H1 (cell line): ENCODE measurements at regions not wholly inside any gene's neighbourhood (a gene's known extent, or its start where the extent isn't known, plus 50 kb on each side); places are given as distances from the start of the nearest gene placed in this dataset.

Experiments used
- CTCF ChIA-PET: fragments of 300-600 bp; sonication (Branson Sonifier 250); formaldehyde crosslinking; loops from one replicate; lab custom pipeline; 2021; ENCODE audit not compliant: partially characterized antibody; lab: Charles Lee
- POLR2A ChIA-PET: fragments of 300-600 bp; sonication (Branson Sonifier 250); formaldehyde crosslinking; loops from one replicate; lab custom pipeline; 2021; ENCODE audit warnings: inconsistent platforms; ENCODE audit not compliant: partially characterized antibody; lab: Charles Lee
- DNase-seq, 2 experiments: peaks; one replicate each; pipeline versions ENCODE4 v3.0.0 to v3.0.0-alpha.2; 2010 to 2022; ENCODE audit warnings: low spot score in 2 of 2, low read depth in 1 of 2, mixed read lengths in 1 of 2
- FAIRE-seq: peaks from 2 replicates; lab custom pipeline; 2011; peaks lifted over from hg19 to GRCh38; lab: Jason Lieb, UNC
- H2AFZ ChIP-seq: 2 replicates; pipeline ENCODE4 v1.8.1; 2012; ENCODE audit warnings: low read length, inconsistent platforms
- H2AK5ac ChIP-seq: 2 replicates; pipeline ENCODE4 v1.6.1; 2013; ENCODE audit warnings: low read depth, low read length
- H2BK120ac ChIP-seq: replicated peaks from 2 replicates; pipeline ENCODE3; 2013; ENCODE audit warnings: low read depth, low read length, inconsistent platforms
- H2BK12ac ChIP-seq: 2 replicates; pipeline ENCODE4 v1.6.1; 2013; ENCODE audit warnings: low read depth, low read length
- H2BK15ac ChIP-seq: 2 replicates; pipeline ENCODE4 v1.6.1; 2013; ENCODE audit warnings: low read length
- H2BK20ac ChIP-seq: 2 replicates; pipeline ENCODE4 v1.6.1; 2013; ENCODE audit warnings: low read length
- H2BK5ac ChIP-seq: 2 replicates; pipeline ENCODE4 v1.6.1; 2013; ENCODE audit warnings: low read depth, low read length
- H3K14ac ChIP-seq: 2 replicates; pipeline ENCODE4 v1.6.1; 2013; ENCODE audit warnings: inconsistent platforms; ENCODE audit not compliant: insufficient read length
- H3K18ac ChIP-seq: 2 replicates; pipeline ENCODE4 v1.6.1; 2013; ENCODE audit warnings: low read length; ENCODE audit errors: extremely low read depth
- H3K23ac ChIP-seq: 2 replicates; pipeline ENCODE4 v1.6.1; 2013; ENCODE audit warnings: inconsistent platforms; ENCODE audit not compliant: insufficient read length
- H3K23me2 ChIP-seq: 2 replicates; pipeline ENCODE4 v1.6.1; 2013; ENCODE audit warnings: low read depth, low read length
- H3K27ac ChIP-seq: 2 replicates; pipeline ENCODE4 v1.6.1; 2011; ENCODE audit warnings: low read depth, low read length, inconsistent platforms
- H3K27me3 ChIP-seq, 4 experiments: replicated peaks in 1 of 4; 1 replicate in 1 of 4; 2 replicates in 3 of 4; pipeline versions ENCODE4 v1.6.1 to v1.8.1; 2011 to 2013; ENCODE audit warnings: low read length in 3 of 4, mild to moderate bottlenecking in 3 of 4, inconsistent platforms in 2 of 4, mixed read lengths in 2 of 4, moderate library complexity in 1 of 4; ENCODE audit not compliant: control insufficient read depth in 3 of 4, insufficient read depth in 3 of 4; ENCODE audit errors: extremely low read depth in 1 of 4
- H3K36me3 ChIP-seq, 4 experiments: 2 replicates each; pipeline versions ENCODE4 v1.6.1 to v1.8.1; 2011 to 2013; ENCODE audit warnings: mild to moderate bottlenecking in 4 of 4, low read length in 3 of 4, moderate library complexity in 2 of 4, control low read depth in 1 of 4, inconsistent platforms in 1 of 4; ENCODE audit not compliant: insufficient read depth in 4 of 4, control insufficient read depth in 2 of 4
- H3K4ac ChIP-seq: replicated peaks from 2 replicates; pipeline ENCODE3; 2013; ENCODE audit warnings: low read length, low read depth, mixed read lengths, inconsistent platforms; ENCODE audit not compliant: insufficient read length
- H3K4me1 ChIP-seq, 4 experiments: replicated peaks in 1 of 4; 1 replicate in 1 of 4; 2 replicates in 3 of 4; pipeline versions ENCODE4 v1.6.1 to v1.8.1; 2011 to 2013; ENCODE audit warnings: low read length in 3 of 4, inconsistent platforms in 2 of 4, mixed read lengths in 1 of 4; ENCODE audit not compliant: insufficient read depth in 4 of 4, control insufficient read depth in 3 of 4
- H3K4me2 ChIP-seq, 2 experiments: 2 replicates each; pipeline versions ENCODE4 v1.6.1 to v1.8.1; 2011 to 2013; ENCODE audit warnings: low read depth in 2 of 2, low read length in 2 of 2, control low read depth in 1 of 2, inconsistent platforms in 1 of 2, mild to moderate bottlenecking in 1 of 2; ENCODE audit not compliant: insufficient read depth in 1 of 2
- H3K4me3 ChIP-seq, 4 experiments: fragments of 200-600, 300-600 bp in 1 of 4; sonication (generic), shearing (Covaris generic), sonication (Bioruptor Twin) in 1 of 4; 2 replicates each; pipeline versions ENCODE4 v1.5.1 to v1.8.1; 2011 to 2016; ENCODE audit warnings: low read length in 4 of 4, low read depth in 3 of 4, control low read depth in 2 of 4, inconsistent platforms in 2 of 4, mild to moderate bottlenecking in 2 of 4, mixed read lengths in 1 of 4, moderate library complexity in 1 of 4; ENCODE audit not compliant: insufficient read depth in 2 of 4; ENCODE audit errors: extremely low read depth in 1 of 4
- H3K56ac ChIP-seq: replicated peaks from 2 replicates; pipeline ENCODE3; 2013; ENCODE audit warnings: low read depth, mild to moderate bottlenecking, mixed read lengths, low read length, inconsistent platforms; ENCODE audit not compliant: insufficient read length
- H3K79me1 ChIP-seq: 2 replicates; pipeline ENCODE4 v1.6.1; 2013; ENCODE audit warnings: low read depth, low read length, control low read depth
- H3K79me2 ChIP-seq, 2 experiments: 2 replicates each; pipeline versions ENCODE4 v1.6.1 to v1.8.1; 2012 to 2013; ENCODE audit warnings: low read length in 2 of 2, mild to moderate bottlenecking in 2 of 2, inconsistent platforms in 1 of 2; ENCODE audit not compliant: insufficient read depth in 2 of 2, control insufficient read depth in 1 of 2
- H3K9ac ChIP-seq, 4 experiments: replicated peaks in 1 of 4; 1 replicate in 1 of 4; 2 replicates in 3 of 4; pipeline versions ENCODE4 v1.6.1 to v1.8.1; 2011 to 2013; ENCODE audit warnings: low read depth in 3 of 4, low read length in 3 of 4, control low read depth in 2 of 4, mild to moderate bottlenecking in 2 of 4, moderate library complexity in 2 of 4, inconsistent platforms in 1 of 4; ENCODE audit errors: extremely low read depth in 1 of 4
- H3K9me3 ChIP-seq, 2 experiments: 2 replicates each; pipeline versions ENCODE4 v1.6.1 to v1.8.1; 2012 to 2013; ENCODE audit warnings: mild to moderate bottlenecking in 2 of 2, moderate library complexity in 2 of 2, control low read depth in 1 of 2, inconsistent platforms in 1 of 2, low read depth in 1 of 2, low read length in 1 of 2, mixed read lengths in 1 of 2; ENCODE audit not compliant: insufficient read depth in 2 of 2
- H4K20me1 ChIP-seq, 2 experiments: replicated peaks in 1 of 2; 2 replicates each; pipeline versions ENCODE3 to v1.8.1; 2011 to 2013; ENCODE audit warnings: inconsistent platforms in 2 of 2, low read length in 2 of 2, mild to moderate bottlenecking in 1 of 2; ENCODE audit not compliant: insufficient read depth in 2 of 2, control insufficient read depth in 1 of 2
- H4K5ac ChIP-seq: 2 replicates; pipeline ENCODE4 v1.6.1; 2013; ENCODE audit warnings: low read length, low read depth, mixed read lengths, inconsistent platforms; ENCODE audit not compliant: insufficient read length
- H4K8ac ChIP-seq: 2 replicates; pipeline ENCODE4 v1.8.0; 2013; ENCODE audit warnings: mild to moderate bottlenecking, moderate library complexity, low read length, inconsistent platforms; ENCODE audit not compliant: insufficient read depth; ENCODE audit errors: extremely low read depth
- H4K91ac ChIP-seq: replicated peaks from 2 replicates; pipeline ENCODE3; 2013; ENCODE audit warnings: low read length, mixed read lengths, inconsistent platforms; ENCODE audit not compliant: insufficient read length
- CHD2 ChIP-seq: IDR thresholded peaks from 2 replicates; pipeline ENCODE4 v1.6.1; 2012; ENCODE audit warnings: low read length, improper control_type of control experiment
- CTCF ChIP-seq, 3 experiments: IDR thresholded peaks; 1 replicate in 2 of 3; 2 replicates in 1 of 3; pipeline versions ENCODE4 v1.5.1 to v1.6.1; 2011; ENCODE audit warnings: low read length in 3 of 3, mild to moderate bottlenecking in 3 of 3, inconsistent platforms in 2 of 3, low read depth in 1 of 3, moderate library complexity in 1 of 3; ENCODE audit not compliant: insufficient read depth in 1 of 3; ENCODE audit errors: control extremely low read depth in 1 of 3
- E2F6 ChIP-seq: IDR thresholded peaks from 2 replicates; pipeline ENCODE4 v1.6.1; 2012; ENCODE audit warnings: inconsistent platforms
- EGR1 ChIP-seq: IDR thresholded peaks from 2 replicates; pipeline ENCODE4 v1.6.1; 2011; ENCODE audit warnings: low read depth, low read length, borderline replicate concordance
- GABPA ChIP-seq: IDR thresholded peaks from 2 replicates; pipeline ENCODE4 v1.6.1; 2011; ENCODE audit warnings: mild to moderate bottlenecking, low read length, moderate library complexity, borderline replicate concordance; ENCODE audit not compliant: insufficient read depth
- PHF8 ChIP-seq: fragments of 200-600 bp; sonication (generic); conservative IDR thresholded peaks from 2 replicates; pipeline ENCODE4 v1.7.1; 2012; ENCODE audit warnings: low read depth, mild to moderate bottlenecking, inconsistent platforms, low read length, moderate library complexity
- POLR2AphosphoS5 ChIP-seq: IDR thresholded peaks from 2 replicates; pipeline ENCODE4 v1.6.1; 2011; ENCODE audit warnings: low read depth, low read length
- RXRA ChIP-seq: IDR thresholded peaks from 2 replicates; pipeline ENCODE4 v1.6.1; 2011; ENCODE audit warnings: low read depth, mild to moderate bottlenecking, low read length, moderate library complexity; ENCODE audit not compliant: insufficient read depth
- TAF1 ChIP-seq: IDR thresholded peaks from 2 replicates; pipeline ENCODE4 v1.6.1; 2011; ENCODE audit warnings: mild to moderate bottlenecking, low read depth, low read length
- TEAD4 ChIP-seq: IDR thresholded peaks from 2 replicates; pipeline ENCODE4 v1.6.1; 2012; ENCODE audit warnings: low read depth, low read length, inconsistent platforms, mixed read lengths
- WGBS, 2 experiments: shearing (Covaris generic) in 1 of 2; methylation state at CpG; one replicate each; pipeline versions ENCODE4 v1.1.6 to v1.1.7; 2013 to 2015; ENCODE audit warnings: low lambda C conversion rate in 2 of 2, mixed read lengths in 2 of 2, inconsistent platforms in 1 of 2, low coverage in 1 of 2, missing lambda C conversion rate in 1 of 2; ENCODE audit not compliant: insufficient replicate concordance in 2 of 2, insufficient coverage in 1 of 2, insufficient read length in 1 of 2; ENCODE audit errors: extremely low coverage in 1 of 2, missing lambda C conversion rate in 1 of 2; 5-methylcytosine and 5-hydroxymethylcytosine counted together

GRCh38 chr2:180730976-180731375, 249.4 kb upstream of the UBE2E3 start:
- Histone ChIP-seq H3K9ac (no peak overlapping the region), H3K18ac (no peak overlapping the region), H3K27ac (no peak overlapping the region), H2BK20ac (no peak overlapping the region), H2AFZ (no peak overlapping the region), H2BK5ac (no peak overlapping the region), H3K36me3 (no peaks in the 10 kb centered on the region), H2AK5ac (no peak overlapping the region), H3K23ac (no peak overlapping the region), H3K79me1 (no peaks in the 10 kb centered on the region), H4K5ac (no peak overlapping the region), H4K91ac (no peak overlapping the region), H3K27me3 (no peaks in the 10 kb centered on the region), H3K4me1 (no peaks in the 10 kb centered on the region; a peak in 2 of 7 replicates), H3K79me2 (no peaks in the 10 kb centered on the region), H4K20me1 (no peaks in the 10 kb centered on the region), H3K23me2 (no peaks in the 10 kb centered on the region), H3K4me3 (no peak overlapping the region), H3K4me2 (no peak overlapping the region), H2BK15ac (no peak overlapping the region), H2BK120ac (no peak overlapping the region), H3K9me3 (no peaks in the 10 kb centered on the region; a peak in 1 of 4 replicates), H3K56ac (no peak overlapping the region), H3K4ac (no peak overlapping the region), H3K14ac (no peak overlapping the region), H2BK12ac (no peak overlapping the region), H4K8ac (no peak overlapping the region)
- no peak for DNase-seq
- WGBS, 2 experiments: 83% methylated on average over 2 of the region's 2 CpGs; no CpG with 5 or more reads in 1 of the 2 experiments
- no peak for FAIRE-seq
- ChIA-PET CTCF (no interaction called here), POLR2A (no interaction called here)
- no peak for TF ChIP-seq TAF1
- TF ChIP-seq GABPA: no peak
- TF ChIP-seq RXRA: no peak
- TF ChIP-seq POLR2AphosphoS5: no peak
- no peak for TF ChIP-seq TEAD4
- no peak for TF ChIP-seq CHD2
- no peak for TF ChIP-seq CTCF (IDR thresholded peaks at IDR 0.05; ENCODE audit: control extremely low read depth in 1 of 3, insufficient read depth in 1 of 3, low read depth in 1 of 3, low read length in 3 of 3)
- TF ChIP-seq EGR1: no peak
- no peak for TF ChIP-seq E2F6
- TF ChIP-seq PHF8: no peak
